Esophagus muscularis mucosa (tissue), 4 donors: ENCODE measurements at regions not wholly inside any gene's neighbourhood (a gene's known extent, or its start where the extent isn't known, plus 50 kb on each side); places are given as distances from the start of the nearest gene placed in this dataset.

ENCODE experiments used
- CTCF ChIP-seq, 3 experiments: fragments of 200-600 bp in 2 of 3; fragments of 450-650 bp in 1 of 3; sonication (generic) in 2 of 3; IDR thresholded peaks; one replicate each; pipeline ENCODE4 v1.5.1; 2017 to 2019; ENCODE audit warnings: antibody characterized with exemption in 3 of 3, mild to moderate bottlenecking in 2 of 3, moderate library complexity in 1 of 3
- EP300 ChIP-seq: sonication (generic); formaldehyde crosslinking; IDR thresholded peaks from one replicate; pipeline ENCODE4 v1.6.1; 2017; ENCODE audit warnings: antibody characterized with exemption
- POLR2A ChIP-seq: fragments of 450-650 bp; IDR thresholded peaks from one replicate; pipeline ENCODE4 v1.6.1; 2017; ENCODE audit warnings: antibody characterized with exemption, moderate library complexity, mild to moderate bottlenecking, low read depth
- POLR2AphosphoS5 ChIP-seq, 2 donors: sonication (generic); formaldehyde crosslinking; IDR thresholded peaks; one replicate each; pipeline ENCODE4 v1.6.1; 2017; ENCODE audit warnings: antibody characterized with exemption in 2 of 2

GRCh38 chr13:84571264-84571663, 689.0 kb upstream of the SLITRK1 start:
- TF ChIP-seq POLR2A (no peak), CTCF (IDR thresholded peaks at IDR 0.05) (no peak), EP300 (no peak), POLR2AphosphoS5 (IDR thresholded peaks at IDR 0.05) (no peak)
